Fibroblast of the conjunctiva (primary cell): ENCODE measurements at regions not wholly inside any gene's neighbourhood (a gene's known extent, or its start where the extent isn't known, plus 50 kb on each side); places are given as distances from the start of the nearest gene placed in this dataset.
"Not testable (repeated sequence)": the region's sequence is repeated elsewhere in the genome, so short reads cannot be mapped to it uniquely, and the experiment has no call there.

ENCODE experiments used
- DNase-seq: peaks from one replicate; pipeline ENCODE4 v3.0.0-alpha.2; 2010; ENCODE audit warnings: low read depth

- DNase-seq, result no peak
Measured at GRCh38 chr2:109690822-109691541, 76.8 kb downstream of the SOWAHC start.

- no peak for DNase-seq
Measured at GRCh38 chr2:109692013-109692743, 78.0 kb downstream of the SOWAHC start.

GRCh38 chr2:109692831-109693230 lies 78.7 kb downstream of the SOWAHC start:
- DNase-seq, result not testable (repeated sequence)

- not testable (repeated sequence) for DNase-seq
Measured at GRCh38 chr2:109693292-109693691, 79.1 kb downstream of the SOWAHC start.

GRCh38 chr2:109694190-109694589 lies 80.0 kb downstream of the SOWAHC start:
- DNase-seq, result no peak

GRCh38 chr2:109695290-109695689 lies 81.1 kb downstream of the SOWAHC start:
- DNase-seq, result no peak

- DNase-seq, result no peak
Measured at GRCh38 chr2:109699646-109700045, 85.5 kb downstream of the SOWAHC start.

- no peak for DNase-seq
Measured at GRCh38 chr2:109700680-109701274, 86.6 kb downstream of the SOWAHC start.

- no peak for DNase-seq
Measured at GRCh38 chr2:109701362-109701761, 87.2 kb downstream of the SOWAHC start.

GRCh38 chr2:109702250-109702985 lies 88.3 kb downstream of the SOWAHC start:
- no peak for DNase-seq

- DNase-seq, result no peak
Measured at GRCh38 chr2:109703077-109703476, 88.9 kb downstream of the SOWAHC start.

- DNase-seq, result no peak
Measured at GRCh38 chr2:109703798-109704197, 89.6 kb downstream of the SOWAHC start.

- DNase-seq, result no peak
Measured at GRCh38 chr2:109707281-109708147, 86.6 kb upstream of the RGPD5 start.

- no peak for DNase-seq
Measured at GRCh38 chr2:109710505-109711229, 83.4 kb upstream of the RGPD5 start.

- DNase-seq, result no peak
Measured at GRCh38 chr2:109711230-109712122, 82.6 kb upstream of the RGPD5 start.

GRCh38 chr2:109712123-109712449 lies 82.0 kb upstream of the RGPD5 start:
- DNase-seq, result no peak

GRCh38 chr2:109712746-109713145 lies 81.4 kb upstream of the RGPD5 start:
- no peak for DNase-seq

- no peak for DNase-seq
Measured at GRCh38 chr2:109715313-109715805, 78.7 kb upstream of the RGPD5 start.

- DNase-seq, result not testable (repeated sequence)
Measured at GRCh38 chr2:109716596-109716995, 77.5 kb upstream of the RGPD5 start.

- no peak for DNase-seq
Measured at GRCh38 chr2:109718139-109718538, 76.0 kb upstream of the RGPD5 start.
